ENCODE measurements at regions not wholly inside any gene's neighbourhood (a gene's known extent, or its start where the extent isn't known, plus 50 kb on each side); places are given as distances from the start of the nearest gene placed in this dataset.

- Histone ChIP-seq H3K9ac (ENCODE audit: low read length) (no peak overlapping the region), H3K79me2 (ENCODE audit: low read length) (no peaks in the 10 kb centered on the region), H3K4me1 (ENCODE audit: insufficient read depth, low read length) (no peaks in the 10 kb centered on the region), H3K4me3 (ENCODE audit: low read length) (no peak overlapping the region), H4K20me1 (ENCODE audit: low read length) (no peaks in the 10 kb centered on the region), H3K9me3 (ENCODE audit: low read length) (no peaks in the 10 kb centered on the region), H3K27ac (ENCODE audit: low read length) (no peak overlapping the region), H3K36me3 (ENCODE audit: low read depth, low read length) (no peaks in the 10 kb centered on the region), H3K9me2 (replicated peaks; ENCODE audit: low read length) (no peaks in the 10 kb centered on the region), H3F3A (ENCODE audit: low read length, unreplicated experiment) (no peaks in the 10 kb centered on the region), H3K4me2 (ENCODE audit: low read length) (no peak overlapping the region), H3K27me3 (ENCODE audit: low read length) (no peaks in the 10 kb centered on the region), H2AFZ (ENCODE audit: low read length) (no peak overlapping the region)
- ATAC-seq: no peak
- no peak for DNase-seq
- no TSS peak for BruUV-seq (replicated peaks)
- CTCF ChIA-PET: no interaction called here
- POLR2A ChIA-PET (ENCODE audit: unreplicated experiment): no interaction called here
- TF ChIP-seq EZH2 (IDR thresholded peaks at IDR 0.05; ENCODE audit: low read length, unreplicated experiment): no peak
- TF ChIP-seq EZH2phosphoT487 (IDR thresholded peaks at IDR 0.05; ENCODE audit: borderline replicate concordance, low read length): no peak
- TF ChIP-seq CTCF (conservative IDR thresholded peaks at IDR 0.05; ENCODE audit: low read depth, low read length): no peak
- intact Hi-C loops (cut with micrococcal nuclease): no loop called here
Measured at GRCh38 chr4:30901461-30902451, 181.6 kb downstream of the PCDH7 start.

DNA sequence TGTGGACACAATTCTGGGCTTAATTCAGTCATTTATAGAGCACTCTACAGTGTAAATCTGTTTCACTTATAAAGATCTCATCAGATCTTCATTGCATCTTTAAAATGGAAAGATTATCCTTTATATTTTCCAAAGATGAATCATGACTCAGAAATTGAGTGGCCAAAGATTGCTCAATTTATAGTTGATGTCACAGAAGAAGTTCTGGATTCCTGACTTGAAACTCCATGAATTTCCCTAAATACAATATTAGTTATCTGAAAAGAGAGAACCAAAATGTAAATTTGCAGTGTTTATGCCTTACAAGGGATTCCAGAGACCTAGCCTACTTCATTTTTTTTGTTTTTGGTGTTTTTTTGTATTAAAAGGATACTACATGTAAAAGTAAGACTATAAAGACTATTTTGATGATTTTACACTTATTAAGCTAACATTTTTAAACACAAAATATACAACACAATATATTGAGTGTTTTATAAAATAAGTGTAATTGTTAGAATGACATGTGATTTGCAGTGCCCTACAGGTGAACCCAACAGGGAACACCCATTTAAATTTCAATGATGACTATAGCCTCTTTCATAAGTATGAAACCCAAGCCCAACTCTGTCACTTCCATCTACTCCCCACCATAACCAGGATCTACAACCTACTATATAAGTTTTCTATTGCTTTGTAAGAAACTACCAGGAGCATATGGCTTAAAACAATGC lies 183.5 kb downstream of the PCDH7 start:
- H3K4me3 ChIP-seq (ENCODE audit: low read length): no peak overlapping the region
- no peak overlapping the region for H3K27ac ChIP-seq (ENCODE audit: low read length)
- CTCF ChIA-PET: no interaction called here
- DNase-seq: peak; percentile 12
- H3K79me2 ChIP-seq (ENCODE audit: low read length): no peaks in the 10 kb centered on the region
- TF ChIP-seq EZH2phosphoT487 (IDR thresholded peaks at IDR 0.05; ENCODE audit: borderline replicate concordance, low read length) (no peak), EZH2 (IDR thresholded peaks at IDR 0.05; ENCODE audit: low read length, unreplicated experiment) (no peak), CTCF (conservative IDR thresholded peaks at IDR 0.05; ENCODE audit: low read depth, low read length) (no peak)
- no TSS peak for BruUV-seq (replicated peaks)
- no peak overlapping the region for H3K4me2 ChIP-seq (ENCODE audit: low read length)
- intact Hi-C loops (cut with micrococcal nuclease): no loop called here
- POLR2A ChIA-PET (ENCODE audit: unreplicated experiment): no interaction called here
- no peaks in the 10 kb centered on the region for H3K4me1 ChIP-seq (ENCODE audit: insufficient read depth, low read length)
- H3K9ac ChIP-seq (ENCODE audit: low read length): no peak overlapping the region
- H2AFZ ChIP-seq (ENCODE audit: low read length): no peak overlapping the region
- no peaks in the 10 kb centered on the region for H3K27me3 ChIP-seq (ENCODE audit: low read length)
- no peaks in the 10 kb centered on the region for H3F3A ChIP-seq (ENCODE audit: low read length, unreplicated experiment)
- ATAC-seq: no peak
- H3K36me3 ChIP-seq (ENCODE audit: low read depth, low read length): no peaks in the 10 kb centered on the region
- no peaks in the 10 kb centered on the region for H3K9me3 ChIP-seq (ENCODE audit: low read length)
- H3K9me2 ChIP-seq (replicated peaks; ENCODE audit: low read length): no peaks in the 10 kb centered on the region
- H4K20me1 ChIP-seq (ENCODE audit: low read length): no peaks in the 10 kb centered on the region

DNA sequence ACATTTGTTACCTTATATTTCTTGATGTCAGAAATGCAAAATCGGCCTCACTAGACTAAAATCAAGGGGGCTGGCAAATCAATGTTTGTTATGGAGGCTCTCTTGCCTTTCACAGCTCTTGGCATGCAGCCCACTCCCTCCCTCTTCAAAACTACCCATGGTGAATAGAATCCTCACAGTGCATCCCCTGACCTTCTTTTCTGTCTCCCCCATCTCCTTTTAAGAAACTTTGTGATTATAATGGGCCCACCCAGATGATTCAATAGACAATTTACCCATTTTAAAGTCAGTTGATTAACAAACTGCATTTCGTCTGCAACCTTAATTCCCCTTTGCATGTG lies 184.0 kb downstream of the PCDH7 start:
- TF ChIP-seq EZH2phosphoT487 (IDR thresholded peaks at IDR 0.05; ENCODE audit: borderline replicate concordance, low read length): no peak
- BruUV-seq (replicated peaks): no TSS peak
- ATAC-seq: no peak
- no peak overlapping the region for H3K9ac ChIP-seq (ENCODE audit: low read length)
- no peaks in the 10 kb centered on the region for H3K4me1 ChIP-seq (ENCODE audit: insufficient read depth, low read length)
- no peaks in the 10 kb centered on the region for H3K9me2 ChIP-seq (replicated peaks; ENCODE audit: low read length)
- no peaks in the 10 kb centered on the region for H3K36me3 ChIP-seq (ENCODE audit: low read depth, low read length)
- POLR2A ChIA-PET (ENCODE audit: unreplicated experiment): no interaction called here
- H2AFZ ChIP-seq (ENCODE audit: low read length): no peak overlapping the region
- no peak overlapping the region for H3K27ac ChIP-seq (ENCODE audit: low read length)
- CTCF ChIA-PET: no interaction called here
- H3K9me3 ChIP-seq (ENCODE audit: low read length): no peaks in the 10 kb centered on the region
- no peaks in the 10 kb centered on the region for H4K20me1 ChIP-seq (ENCODE audit: low read length)
- no peak overlapping the region for H3K4me2 ChIP-seq (ENCODE audit: low read length)
- no peak for DNase-seq
- no peaks in the 10 kb centered on the region for H3K79me2 ChIP-seq (ENCODE audit: low read length)
- H3F3A ChIP-seq (ENCODE audit: low read length, unreplicated experiment): no peaks in the 10 kb centered on the region
- H3K27me3 ChIP-seq (ENCODE audit: low read length): no peaks in the 10 kb centered on the region
- intact Hi-C loops (cut with micrococcal nuclease): no loop called here
- H3K4me3 ChIP-seq (ENCODE audit: low read length): no peak overlapping the region
